Lower leg skin (tissue), 4 donors: ENCODE measurements at regions not wholly inside any gene's neighbourhood (a gene's known extent, or its start where the extent isn't known, plus 50 kb on each side); places are given as distances from the start of the nearest gene placed in this dataset.

Source experiments
- DNase-seq, 2 donors: peaks; one replicate each; pipeline ENCODE4 v3.0.0-alpha.2; 2019; ENCODE audit warnings: low spot score in 2 of 2
- H3K4me3 ChIP-seq: fragments of 200-600 bp; sonication (generic); 2 replicates; pipeline ENCODE4 v1.5.1; 2017; ENCODE audit warnings: mild to moderate bottlenecking, low read depth; ENCODE audit not compliant: poor library complexity, severe bottlenecking
- CTCF ChIP-seq, 3 donors: fragments of 450-650 bp; IDR thresholded peaks; one replicate each; pipeline ENCODE4 v1.5.1; 2016; ENCODE audit warnings: antibody characterized with exemption in 3 of 3, mild to moderate bottlenecking in 3 of 3, moderate library complexity in 2 of 3
- POLR2A ChIP-seq, 2 donors: fragments of 450-650 bp; IDR thresholded peaks; one replicate each; pipeline ENCODE4 v1.6.1; 2016 to 2017; ENCODE audit warnings: antibody characterized with exemption in 2 of 2, mild to moderate bottlenecking in 1 of 2, moderate library complexity in 1 of 2
- WGBS, 2 donors: methylation state at CpG; one replicate each; pipeline ENCODE4 v1.1.5; 2018; 5-methylcytosine and 5-hydroxymethylcytosine counted together
- intact Hi-C: fragments of 100-400 bp; cut with DNase I; formaldehyde crosslinking; loops from one replicate; pipeline ENCODE4 v1.15.0; 2023; ENCODE audit warnings: low total_unique reads

GRCh38 chr7:41487229-41487940 lies 215.5 kb downstream of the INHBA start:
- WGBS, 2 donors, result 66 to 69% methylated on average over 7 of the region's 7 CpGs
- DNase-seq, result no peak

GRCh38 chr7:41481353-41481752 lies 221.5 kb downstream of the INHBA start:
- no peak for TF ChIP-seq CTCF (IDR thresholded peaks at IDR 0.05)
- TF ChIP-seq POLR2A (IDR thresholded peaks at IDR 0.05), result no peak
- H3K4me3 ChIP-seq, result no peak overlapping the region
- intact Hi-C loops, result no loop called here
- DNase-seq, result no peak

More at GRCh38 chr7:41487229-41487940, 215.5 kb downstream of the INHBA start:
- no peak for TF ChIP-seq CTCF (IDR thresholded peaks at IDR 0.05)
- TF ChIP-seq POLR2A (IDR thresholded peaks at IDR 0.05), result no peak
- H3K4me3 ChIP-seq, result no peak overlapping the region
- intact Hi-C loops, result no loop called here

- WGBS, 2 donors, result 57 to 60% methylated on average over 3 of the region's 3 CpGs
- no peak overlapping the region for H3K4me3 ChIP-seq
- no peak for DNase-seq
- TF ChIP-seq CTCF (IDR thresholded peaks at IDR 0.05) (no peak), POLR2A (IDR thresholded peaks at IDR 0.05) (no peak)
- intact Hi-C loops, result no loop called here
Measured at GRCh38 chr7:41478187-41478586, 224.7 kb downstream of the INHBA start.

GRCh38 chr7:41476460-41476803 lies 226.5 kb downstream of the INHBA start:
- 47 to 56% methylated on average over 1 of the region's 1 CpG for WGBS, 2 donors

GRCh38 chr7:41475801-41476459 lies 227.0 kb downstream of the INHBA start:
- H3K4me3 ChIP-seq, result no peak overlapping the region
- TF ChIP-seq POLR2A (IDR thresholded peaks at IDR 0.05) (no peak), CTCF (IDR thresholded peaks at IDR 0.05) (no peak)
- intact Hi-C loops, result no loop called here
- no peak for DNase-seq
- 74 to 78% methylated on average over 2 of the region's 2 CpGs for WGBS, 2 donors

More at GRCh38 chr7:41476460-41476803, 226.5 kb downstream of the INHBA start:
- H3K4me3 ChIP-seq, result no peak overlapping the region
- TF ChIP-seq POLR2A (IDR thresholded peaks at IDR 0.05) (no peak), CTCF (IDR thresholded peaks at IDR 0.05) (no peak)
- DNase-seq, result no peak
- intact Hi-C loops, result no loop called here
